ENCODE measurements at regions not wholly inside any gene's neighbourhood (a gene's known extent, or its start where the extent isn't known, plus 50 kb on each side); places are given as distances from the start of the nearest gene placed in this dataset.

- TF ChIP-seq EZH2 (IDR thresholded peaks at IDR 0.05) (no peak), POLR2AphosphoS5 (IDR thresholded peaks at IDR 0.05; ENCODE audit: borderline replicate concordance, low read depth, low read length) (no peak)
These were observed 709.0 kb downstream of the TBC1D22A start for GRCh38 chr22:47471406-47471805.
